ENCODE measurements at regions not wholly inside any gene's neighbourhood (a gene's known extent, or its start where the extent isn't known, plus 50 kb on each side); places are given as distances from the start of the nearest gene placed in this dataset.
A peak's percentile ranks its signal among the peaks of the same experiment; 100 is the strongest.

- no peaks in the 10 kb centered on the region for H3K27me3 ChIP-seq (ENCODE audit: insufficient read depth, low read length)
- no peak overlapping the region for H2BK12ac ChIP-seq (ENCODE audit: low read length)
- H3K14ac ChIP-seq (ENCODE audit: low read length), result no peak overlapping the region
- no peak overlapping the region for H2AFZ ChIP-seq (ENCODE audit: insufficient read depth, low read length, poor library complexity)
- no peaks in the 10 kb centered on the region for H3K79me1 ChIP-seq (ENCODE audit: low read length)
- WGBS (ENCODE audit: extremely low coverage, insufficient coverage, insufficient read length), result no CpG with 5 or more reads among the region's 10 CpGs
- no peaks in the 10 kb centered on the region for H3K4me1 ChIP-seq (ENCODE audit: control insufficient read depth in 1 of 2, insufficient read depth in 2 of 2, low read length in 2 of 2)
- H3K23ac ChIP-seq (ENCODE audit: low read length), result peak overlapping the region; percentile 61
- H4K91ac ChIP-seq (ENCODE audit: low read depth, low read length), result no peak overlapping the region
- H3K9me3 ChIP-seq (ENCODE audit: insufficient read depth, low read depth, low read length), result no peaks in the 10 kb centered on the region
- no peak overlapping the region for H2BK120ac ChIP-seq (ENCODE audit: insufficient read depth, low read length, poor library complexity)
- no peaks in the 10 kb centered on the region for H3K79me2 ChIP-seq (ENCODE audit: control insufficient read depth, insufficient read depth, low read length, poor library complexity)
- no peak overlapping the region for H3K18ac ChIP-seq (ENCODE audit: low read length)
- H4K12ac ChIP-seq (ENCODE audit: low read depth, low read length), result no peak overlapping the region
- H3K36me3 ChIP-seq (ENCODE audit: control insufficient read depth in 1 of 2, insufficient read depth in 2 of 2, low read length in 2 of 2), result no peaks in the 10 kb centered on the region
- no peak overlapping the region for H4K8ac ChIP-seq (ENCODE audit: low read depth, low read length)
- no peak overlapping the region for H3K4me2 ChIP-seq (ENCODE audit: low read length)
- H2BK5ac ChIP-seq (ENCODE audit: low read depth, low read length, poor library complexity), result no peak overlapping the region
- H2AK5ac ChIP-seq (ENCODE audit: low read length), result no peak overlapping the region
- H3K27ac ChIP-seq (ENCODE audit: low read depth, low read length), result no peak overlapping the region
- no peak overlapping the region for H3K4me3 ChIP-seq (ENCODE audit: low read depth, low read length)
- no peak overlapping the region for H3K4ac ChIP-seq (ENCODE audit: low read depth, low read length)
- no peak for DNase-seq
- H3K9ac ChIP-seq (ENCODE audit: low read length), result no peak overlapping the region
These were observed 234.3 kb downstream of the SH2D4B start for GRCh38 chr10:80771902-80772555.

DNA sequence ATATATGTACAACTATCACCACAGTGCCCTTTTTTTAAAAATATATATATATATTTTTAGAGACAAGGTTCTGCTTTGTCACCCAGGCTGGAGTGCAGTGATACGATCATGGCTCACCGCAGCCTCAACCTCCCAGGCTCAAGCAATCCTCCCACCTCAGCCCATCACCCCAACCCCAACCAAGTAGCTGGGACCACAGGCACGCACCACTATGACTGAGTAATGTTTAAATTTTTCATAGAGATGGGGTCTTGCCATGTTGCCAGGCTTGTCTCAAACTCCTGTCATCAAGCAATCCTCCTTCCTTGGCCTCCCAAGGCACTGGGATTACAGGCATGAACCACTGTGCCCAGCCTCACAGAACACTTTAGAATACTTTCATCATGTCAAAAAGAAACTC is 234.9 kb downstream of the SH2D4B start:
- Histone ChIP-seq H2BK12ac (ENCODE audit: low read length) (no peak overlapping the region), H3K4me2 (ENCODE audit: low read length) (no peak overlapping the region), H3K4me1 (ENCODE audit: control insufficient read depth in 1 of 2, insufficient read depth in 2 of 2, low read length in 2 of 2) (no peaks in the 10 kb centered on the region), H3K9ac (ENCODE audit: low read length) (no peak overlapping the region), H3K27me3 (ENCODE audit: insufficient read depth, low read length) (no peaks in the 10 kb centered on the region), H3K36me3 (ENCODE audit: control insufficient read depth in 1 of 2, insufficient read depth in 2 of 2, low read length in 2 of 2) (no peaks in the 10 kb centered on the region), H3K9me3 (ENCODE audit: insufficient read depth, low read depth, low read length) (no peaks in the 10 kb centered on the region), H3K18ac (ENCODE audit: low read length) (no peak overlapping the region), H2AFZ (ENCODE audit: insufficient read depth, low read length, poor library complexity) (no peak overlapping the region), H4K8ac (ENCODE audit: low read depth, low read length) (no peak overlapping the region), H3K23ac (ENCODE audit: low read length) (no peak overlapping the region), H2BK5ac (ENCODE audit: low read depth, low read length, poor library complexity) (no peak overlapping the region), H3K4ac (ENCODE audit: low read depth, low read length) (no peak overlapping the region), H3K79me1 (ENCODE audit: low read length) (no peaks in the 10 kb centered on the region), H2AK5ac (ENCODE audit: low read length) (no peak overlapping the region), H3K79me2 (ENCODE audit: control insufficient read depth, insufficient read depth, low read length, poor library complexity) (no peaks in the 10 kb centered on the region), H3K14ac (ENCODE audit: low read length) (no peak overlapping the region), H4K12ac (ENCODE audit: low read depth, low read length) (no peak overlapping the region), H3K27ac (ENCODE audit: low read depth, low read length) (no peak overlapping the region), H3K4me3 (ENCODE audit: low read depth, low read length) (no peak overlapping the region), H2BK120ac (ENCODE audit: insufficient read depth, low read length, poor library complexity) (no peak overlapping the region), H4K91ac (ENCODE audit: low read depth, low read length) (no peak overlapping the region)
- DNase-seq, result no peak
- WGBS (ENCODE audit: extremely low coverage, insufficient coverage, insufficient read length), result no CpG with 5 or more reads among the region's 3 CpGs

GRCh38 chr10:80784695-80785094 is 247.0 kb downstream of the SH2D4B start:
- no peaks in the 10 kb centered on the region for H3K36me3 ChIP-seq (ENCODE audit: control insufficient read depth in 1 of 2, insufficient read depth in 2 of 2, low read length in 2 of 2)
- H2BK120ac ChIP-seq (ENCODE audit: insufficient read depth, low read length, poor library complexity), result no peak overlapping the region
- no peak for DNase-seq
- H4K8ac ChIP-seq (ENCODE audit: low read depth, low read length), result no peak overlapping the region
- no peaks in the 10 kb centered on the region for H3K79me2 ChIP-seq (ENCODE audit: control insufficient read depth, insufficient read depth, low read length, poor library complexity)
- H3K4me1 ChIP-seq (ENCODE audit: control insufficient read depth in 1 of 2, insufficient read depth in 2 of 2, low read length in 2 of 2), result no peaks in the 10 kb centered on the region
- no peaks in the 10 kb centered on the region for H3K79me1 ChIP-seq (ENCODE audit: low read length)
- no peaks in the 10 kb centered on the region for H3K27me3 ChIP-seq (ENCODE audit: insufficient read depth, low read length)
- H3K27ac ChIP-seq (ENCODE audit: low read depth, low read length), result no peak overlapping the region
- WGBS (ENCODE audit: extremely low coverage, insufficient coverage, insufficient read length), result no CpG with 5 or more reads among the region's 2 CpGs
- no peak overlapping the region for H4K91ac ChIP-seq (ENCODE audit: low read depth, low read length)
- H2BK12ac ChIP-seq (ENCODE audit: low read length), result no peak overlapping the region
- H2AFZ ChIP-seq (ENCODE audit: insufficient read depth, low read length, poor library complexity), result no peak overlapping the region
- no peak overlapping the region for H3K4ac ChIP-seq (ENCODE audit: low read depth, low read length)
- no peak overlapping the region for H3K9ac ChIP-seq (ENCODE audit: low read length)
- H3K14ac ChIP-seq (ENCODE audit: low read length), result no peak overlapping the region
- no peak overlapping the region for H2AK5ac ChIP-seq (ENCODE audit: low read length)
- H3K18ac ChIP-seq (ENCODE audit: low read length), result no peak overlapping the region
- H3K23ac ChIP-seq (ENCODE audit: low read length), result no peak overlapping the region
- no peak overlapping the region for H3K4me2 ChIP-seq (ENCODE audit: low read length)
- no peak overlapping the region for H2BK5ac ChIP-seq (ENCODE audit: low read depth, low read length, poor library complexity)
- H3K4me3 ChIP-seq (ENCODE audit: low read depth, low read length), result no peak overlapping the region
- H4K12ac ChIP-seq (ENCODE audit: low read depth, low read length), result no peak overlapping the region
- no peaks in the 10 kb centered on the region for H3K9me3 ChIP-seq (ENCODE audit: insufficient read depth, low read depth, low read length)

DNA sequence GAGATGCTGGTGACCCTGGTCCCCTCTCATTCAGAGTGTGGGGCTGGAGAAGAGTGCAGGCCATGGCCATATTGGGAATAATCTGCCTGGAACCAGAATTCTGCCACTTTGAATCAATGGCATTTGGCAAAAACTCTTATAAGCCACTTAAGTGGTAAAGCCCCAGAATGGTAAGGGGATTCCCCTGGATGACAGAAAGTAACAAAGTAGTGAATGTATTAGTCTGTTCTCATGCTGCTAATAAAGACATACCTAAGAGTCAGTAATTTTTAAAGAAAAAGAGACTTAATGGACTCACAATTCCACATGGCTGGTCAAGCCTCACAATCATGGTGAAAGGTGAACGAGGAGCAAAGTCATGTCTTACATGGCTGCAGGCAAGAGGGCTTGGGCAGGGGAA is 248.6 kb downstream of the SH2D4B start:
- no peaks in the 10 kb centered on the region for H3K9me3 ChIP-seq (ENCODE audit: insufficient read depth, low read depth, low read length)
- no peak for DNase-seq
- no CpG with 5 or more reads among the region's 1 CpG for WGBS (ENCODE audit: extremely low coverage, insufficient coverage, insufficient read length)
- H3K27me3 ChIP-seq (ENCODE audit: insufficient read depth, low read length), result no peaks in the 10 kb centered on the region
- no peak overlapping the region for H3K4ac ChIP-seq (ENCODE audit: low read depth, low read length)
- H3K27ac ChIP-seq (ENCODE audit: low read depth, low read length), result no peak overlapping the region
- no peak overlapping the region for H3K4me3 ChIP-seq (ENCODE audit: low read depth, low read length)
- H2AFZ ChIP-seq (ENCODE audit: insufficient read depth, low read length, poor library complexity), result no peak overlapping the region
- no peaks in the 10 kb centered on the region for H3K4me1 ChIP-seq (ENCODE audit: control insufficient read depth in 1 of 2, insufficient read depth in 2 of 2, low read length in 2 of 2)
- no peak overlapping the region for H2AK5ac ChIP-seq (ENCODE audit: low read length)
- H4K91ac ChIP-seq (ENCODE audit: low read depth, low read length), result no peak overlapping the region
- H2BK120ac ChIP-seq (ENCODE audit: insufficient read depth, low read length, poor library complexity), result no peak overlapping the region
- H3K14ac ChIP-seq (ENCODE audit: low read length), result no peak overlapping the region
- no peak overlapping the region for H2BK12ac ChIP-seq (ENCODE audit: low read length)
- H3K23ac ChIP-seq (ENCODE audit: low read length), result no peak overlapping the region
- H3K18ac ChIP-seq (ENCODE audit: low read length), result no peak overlapping the region
- H3K79me2 ChIP-seq (ENCODE audit: control insufficient read depth, insufficient read depth, low read length, poor library complexity), result no peaks in the 10 kb centered on the region
- H3K36me3 ChIP-seq (ENCODE audit: control insufficient read depth in 1 of 2, insufficient read depth in 2 of 2, low read length in 2 of 2), result no peaks in the 10 kb centered on the region
- H3K79me1 ChIP-seq (ENCODE audit: low read length), result no peaks in the 10 kb centered on the region
- no peak overlapping the region for H4K8ac ChIP-seq (ENCODE audit: low read depth, low read length)
- H4K12ac ChIP-seq (ENCODE audit: low read depth, low read length), result no peak overlapping the region
- H3K9ac ChIP-seq (ENCODE audit: low read length), result no peak overlapping the region
- H2BK5ac ChIP-seq (ENCODE audit: low read depth, low read length, poor library complexity), result no peak overlapping the region
- H3K4me2 ChIP-seq (ENCODE audit: low read length), result no peak overlapping the region

Data from trophoblast cell (in vitro differentiated cells and primary cell).